ENCODE measurements at regions not wholly inside any gene's neighbourhood (a gene's known extent, or its start where the extent isn't known, plus 50 kb on each side); places are given as distances from the start of the nearest gene placed in this dataset.

- no peak overlapping the region for H3K14ac ChIP-seq (ENCODE audit: insufficient read length)
- ChIA-PET POLR2A (ENCODE audit: partially characterized antibody) (no interaction called here), CTCF (ENCODE audit: partially characterized antibody) (no interaction called here)
- H3K79me2 ChIP-seq (ENCODE audit: control insufficient read depth in 1 of 2, insufficient read depth in 2 of 2, low read length in 2 of 2), result no peaks in the 10 kb centered on the region
- no peak overlapping the region for H3K27ac ChIP-seq (ENCODE audit: low read depth, low read length)
- no peak overlapping the region for H4K91ac ChIP-seq (replicated peaks; ENCODE audit: insufficient read length, low read length)
- H3K23me2 ChIP-seq (ENCODE audit: low read depth, low read length), result no peaks in the 10 kb centered on the region
- H2AK5ac ChIP-seq (ENCODE audit: low read depth, low read length), result no peak overlapping the region
- no peak overlapping the region for H2BK12ac ChIP-seq (ENCODE audit: low read depth, low read length)
- WGBS, 2 experiments (ENCODE audit: extremely low coverage in 1 of 2, insufficient coverage in 1 of 2, insufficient read length in 1 of 2, insufficient replicate concordance in 2 of 2, low coverage in 1 of 2, low lambda C conversion rate in 2 of 2, missing lambda C conversion rate in 1 of 2), result 81% methylated on average over 4 of the region's 4 CpGs; no CpG with 5 or more reads in 1 of the 2 experiments
- no peak overlapping the region for H3K9ac ChIP-seq (replicated peaks in 1 of 4; ENCODE audit: extremely low read depth in 1 of 4, low read depth in 3 of 4, low read length in 3 of 4)
- H3K23ac ChIP-seq (ENCODE audit: insufficient read length), result no peak overlapping the region
- H2BK20ac ChIP-seq (ENCODE audit: low read length), result no peak overlapping the region
- no peak overlapping the region for H3K4me2 ChIP-seq (ENCODE audit: insufficient read depth in 1 of 2, low read depth in 2 of 2, low read length in 2 of 2)
- H3K56ac ChIP-seq (replicated peaks; ENCODE audit: insufficient read length, low read depth, low read length), result no peak overlapping the region
- H3K4ac ChIP-seq (replicated peaks; ENCODE audit: insufficient read length, low read depth, low read length), result no peak overlapping the region
- no peaks in the 10 kb centered on the region for H3K4me1 ChIP-seq (replicated peaks in 1 of 4; ENCODE audit: control insufficient read depth in 3 of 4, insufficient read depth in 4 of 4, low read length in 3 of 4)
- no peak overlapping the region for H4K5ac ChIP-seq (ENCODE audit: insufficient read length, low read depth, low read length)
- DNase-seq (ENCODE audit: low read depth in 1 of 2, low spot score in 2 of 2) (no peak), FAIRE-seq (no peak)
- H4K20me1 ChIP-seq (replicated peaks in 1 of 2; ENCODE audit: control insufficient read depth in 1 of 2, insufficient read depth in 2 of 2, low read length in 2 of 2), result peaks cover 0 to 1% of the 10 kb centered on the region in 2 experiments
- H3K27me3 ChIP-seq (replicated peaks in 1 of 4; ENCODE audit: control insufficient read depth in 3 of 4, extremely low read depth in 1 of 4, insufficient read depth in 3 of 4, low read length in 3 of 4), result no peaks in the 10 kb centered on the region
- peaks cover 17 to 19% of the 10 kb centered on the region in 2 experiments for H3K9me3 ChIP-seq (ENCODE audit: insufficient read depth in 2 of 2, low read depth in 1 of 2, low read length in 1 of 2)
- H3K36me3 ChIP-seq (ENCODE audit: control insufficient read depth in 2 of 4, insufficient read depth in 4 of 4, low read length in 3 of 4), result no peaks in the 10 kb centered on the region; a peak in 1 of 8 replicates
- TF ChIP-seq TAF1 (IDR thresholded peaks at IDR 0.05; ENCODE audit: low read depth, low read length) (no peak), NANOG (IDR thresholded peaks at IDR 0.05; ENCODE audit: insufficient read depth, low read depth, low read length, poor library complexity, severe bottlenecking) (no peak), POLR2A (IDR thresholded peaks at IDR 0.05; ENCODE audit: control extremely low read depth in 1 of 2, low read depth in 2 of 2, low read length in 2 of 2) (no peak), HDAC6 (IDR thresholded peaks at IDR 0.05; ENCODE audit: low read depth, low read length) (no peak), SUZ12 (IDR thresholded peaks at IDR 0.05; ENCODE audit: low read length) (no peak), SP1 (IDR thresholded peaks at IDR 0.05; ENCODE audit: low read depth, low read length) (no peak), TEAD4 (IDR thresholded peaks at IDR 0.05; ENCODE audit: low read depth, low read length) (no peak), NRF1 (IDR thresholded peaks at IDR 0.05; ENCODE audit: low read depth, low read length) (no peak), GTF2F1 (IDR thresholded peaks at IDR 0.05; ENCODE audit: borderline replicate concordance, low read depth, low read length) (no peak), CBX8 (IDR thresholded peaks at IDR 0.05; ENCODE audit: borderline replicate concordance, low read depth, low read length) (no peak), ZNF274 (IDR thresholded peaks at IDR 0.05; ENCODE audit: borderline replicate concordance, extremely low read depth, low read length) (no peak), KDM1A (IDR thresholded peaks at IDR 0.05; ENCODE audit: borderline replicate concordance, low read length) (no peak), KDM4A (IDR thresholded peaks at IDR 0.05; ENCODE audit: low read depth, low read length, severe bottlenecking) (no peak)
- no peaks in the 10 kb centered on the region for H3K79me1 ChIP-seq (ENCODE audit: low read depth, low read length)
- H2BK120ac ChIP-seq (replicated peaks; ENCODE audit: low read depth, low read length), result no peak overlapping the region
- H2BK15ac ChIP-seq (ENCODE audit: low read length), result no peak overlapping the region
- no peak overlapping the region for H3K18ac ChIP-seq (ENCODE audit: extremely low read depth, low read length)
- no peak overlapping the region for H3K4me3 ChIP-seq (ENCODE audit: extremely low read depth in 1 of 4, insufficient read depth in 2 of 4, low read depth in 3 of 4, low read length in 4 of 4)
- H2BK5ac ChIP-seq (ENCODE audit: low read depth, low read length), result no peak overlapping the region
- H4K8ac ChIP-seq (ENCODE audit: extremely low read depth, insufficient read depth, low read length), result no peak overlapping the region
- no peak overlapping the region for H2AFZ ChIP-seq (ENCODE audit: low read length)
Measured at GRCh38 chr2:2505604-2506003, 174.5 kb upstream of the MYT1L start.

All from H1 (cell line).